ENCODE measurements at regions not wholly inside any gene's neighbourhood (a gene's known extent, or its start where the extent isn't known, plus 50 kb on each side); places are given as distances from the start of the nearest gene placed in this dataset.

- Histone ChIP-seq H3K4me3 (ENCODE audit: low read depth in 1 of 2, low read length in 2 of 2) (no peak overlapping the region), H3K27ac (ENCODE audit: low read length) (no peak overlapping the region), H3K4me1 (ENCODE audit: control insufficient read depth in 1 of 2, insufficient read depth in 2 of 2, low read length in 2 of 2) (no peaks in the 10 kb centered on the region), H3K36me3 (ENCODE audit: control insufficient read depth in 1 of 2, insufficient read depth in 2 of 2, low read length in 2 of 2) (no peaks in the 10 kb centered on the region), H3K9me3 (ENCODE audit: control insufficient read depth in 1 of 2, low read length in 2 of 2) (peaks cover 4 to 18% of the 10 kb centered on the region in 2 donors), H3K27me3 (ENCODE audit: low read depth, low read length) (no peaks in the 10 kb centered on the region)
These were observed 1019.8 kb downstream of the GALC start for GRCh38 chr14:86973177-86973576.

DNA sequence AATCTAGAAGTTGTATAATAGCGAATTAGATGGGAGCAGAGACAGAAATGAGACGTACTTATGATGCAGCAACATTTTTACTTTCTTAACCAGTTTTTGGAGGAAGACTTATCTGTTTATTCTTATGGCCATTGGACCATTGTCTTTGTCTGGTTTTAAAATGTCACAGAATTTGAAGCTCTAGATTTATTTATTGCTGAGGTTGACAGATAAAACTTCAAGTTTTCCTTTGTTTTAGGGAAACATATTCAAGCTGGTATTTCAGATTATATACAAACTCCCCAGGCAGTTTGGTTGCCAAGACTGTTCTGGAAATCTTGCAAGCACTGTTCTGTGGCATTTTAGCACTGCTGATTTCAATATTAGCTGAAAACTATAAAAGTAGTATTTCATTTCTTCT lies 1021.7 kb downstream of the GALC start:
- H3K27me3 ChIP-seq (ENCODE audit: low read depth, low read length) = no peaks in the 10 kb centered on the region
- no peak overlapping the region for H3K4me3 ChIP-seq (ENCODE audit: low read depth in 1 of 2, low read length in 2 of 2)
- no peaks in the 10 kb centered on the region for H3K36me3 ChIP-seq (ENCODE audit: control insufficient read depth in 1 of 2, insufficient read depth in 2 of 2, low read length in 2 of 2)
- peaks cover 4 to 15% of the 10 kb centered on the region in 2 donors for H3K9me3 ChIP-seq (ENCODE audit: control insufficient read depth in 1 of 2, low read length in 2 of 2)
- no peak overlapping the region for H3K27ac ChIP-seq (ENCODE audit: low read length)
- H3K4me1 ChIP-seq (ENCODE audit: control insufficient read depth in 1 of 2, insufficient read depth in 2 of 2, low read length in 2 of 2) = no peaks in the 10 kb centered on the region

DNA sequence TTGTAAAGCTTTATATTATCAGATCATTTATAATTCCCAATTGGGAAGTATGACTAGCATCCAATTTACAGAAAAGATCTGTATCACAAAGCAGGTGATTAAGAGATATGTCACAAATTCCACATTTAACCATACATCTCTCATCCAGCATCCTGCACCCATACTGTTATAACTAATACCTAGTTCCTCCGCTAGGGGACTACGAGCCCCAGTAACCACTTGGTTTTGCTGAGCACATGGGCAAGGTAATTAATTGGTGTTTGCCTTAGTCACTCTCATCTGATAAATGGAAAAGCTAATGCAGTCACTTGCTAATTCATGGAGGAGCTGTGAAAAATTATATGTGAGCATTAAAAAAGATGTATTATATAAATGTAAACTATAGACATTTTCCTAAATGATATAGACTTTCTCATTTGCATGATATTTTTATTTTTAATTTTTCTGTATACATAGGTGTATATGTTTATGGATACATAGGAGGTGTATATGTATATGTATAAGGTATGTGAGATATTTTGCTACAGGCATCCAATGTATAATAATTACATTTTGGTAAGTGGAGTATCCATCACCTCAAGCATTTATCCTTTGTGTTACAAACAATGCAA lies 1031.8 kb downstream of the GALC start:
- Histone ChIP-seq H3K27ac (ENCODE audit: low read length) (no peak overlapping the region), H3K36me3 (ENCODE audit: control insufficient read depth in 1 of 2, insufficient read depth in 2 of 2, low read length in 2 of 2) (no peaks in the 10 kb centered on the region), H3K9me3 (ENCODE audit: control insufficient read depth in 1 of 2, low read length in 2 of 2) (peaks cover 0 to 8% of the 10 kb centered on the region in 2 donors), H3K4me3 (ENCODE audit: low read depth in 1 of 2, low read length in 2 of 2) (no peak overlapping the region), H3K27me3 (ENCODE audit: low read depth, low read length) (no peaks in the 10 kb centered on the region), H3K4me1 (ENCODE audit: control insufficient read depth in 1 of 2, insufficient read depth in 2 of 2, low read length in 2 of 2) (no peaks in the 10 kb centered on the region)

GRCh38 chr14:86955771-86956354 lies 1037.1 kb downstream of the GALC start:
- Histone ChIP-seq H3K4me3 (ENCODE audit: low read depth in 1 of 2, low read length in 2 of 2) (no peak overlapping the region), H3K4me1 (ENCODE audit: control insufficient read depth in 1 of 2, insufficient read depth in 2 of 2, low read length in 2 of 2) (no peaks in the 10 kb centered on the region), H3K27ac (ENCODE audit: low read length) (no peak overlapping the region), H3K27me3 (ENCODE audit: low read depth, low read length) (no peaks in the 10 kb centered on the region), H3K36me3 (ENCODE audit: control insufficient read depth in 1 of 2, insufficient read depth in 2 of 2, low read length in 2 of 2) (no peaks in the 10 kb centered on the region), H3K9me3 (ENCODE audit: control insufficient read depth in 1 of 2, low read length in 2 of 2) (no peaks in the 10 kb centered on the region)

- Histone ChIP-seq H3K36me3 (ENCODE audit: control insufficient read depth in 1 of 2, insufficient read depth in 2 of 2, low read length in 2 of 2) (no peaks in the 10 kb centered on the region), H3K27me3 (ENCODE audit: low read depth, low read length) (no peaks in the 10 kb centered on the region), H3K9me3 (ENCODE audit: control insufficient read depth in 1 of 2, low read length in 2 of 2) (no peaks in the 10 kb centered on the region), H3K4me3 (ENCODE audit: low read depth in 1 of 2, low read length in 2 of 2) (no peak overlapping the region), H3K27ac (ENCODE audit: low read length) (no peak overlapping the region), H3K4me1 (ENCODE audit: control insufficient read depth in 1 of 2, insufficient read depth in 2 of 2, low read length in 2 of 2) (no peaks in the 10 kb centered on the region)
These were observed 1038.4 kb downstream of the GALC start for GRCh38 chr14:86954623-86955022.

GRCh38 chr14:86946446-86946845 lies 1046.5 kb downstream of the GALC start:
- no peak overlapping the region for H3K27ac ChIP-seq (ENCODE audit: low read length)
- no peaks in the 10 kb centered on the region for H3K4me1 ChIP-seq (ENCODE audit: control insufficient read depth in 1 of 2, insufficient read depth in 2 of 2, low read length in 2 of 2)
- H3K9me3 ChIP-seq (ENCODE audit: control insufficient read depth in 1 of 2, low read length in 2 of 2) = no peaks in the 10 kb centered on the region
- H3K4me3 ChIP-seq (ENCODE audit: low read depth in 1 of 2, low read length in 2 of 2) = no peak overlapping the region
- H3K36me3 ChIP-seq (ENCODE audit: control insufficient read depth in 1 of 2, insufficient read depth in 2 of 2, low read length in 2 of 2) = no peaks in the 10 kb centered on the region
- no peaks in the 10 kb centered on the region for H3K27me3 ChIP-seq (ENCODE audit: low read depth, low read length)

DNA sequence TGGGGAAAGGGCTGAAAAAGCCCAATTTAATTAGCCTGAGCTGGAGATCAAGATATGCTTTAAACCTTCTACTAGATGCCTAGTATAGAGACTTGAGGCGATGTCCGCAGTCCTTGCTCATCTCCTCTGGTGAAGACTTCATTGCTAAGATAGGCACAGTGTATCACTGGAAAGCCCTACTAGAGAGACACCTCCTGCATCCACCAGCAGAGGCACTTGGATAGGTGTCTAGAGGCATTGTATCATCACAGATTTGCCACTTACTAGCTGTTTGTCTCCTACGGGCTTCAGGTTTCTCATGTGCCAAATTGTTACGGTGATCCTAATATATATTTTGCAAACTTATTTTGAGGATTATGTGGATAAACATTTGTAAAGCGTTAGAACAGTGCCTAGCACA lies 1048.5 kb downstream of the GALC start:
- no peak overlapping the region for H3K4me3 ChIP-seq (ENCODE audit: low read depth in 1 of 2, low read length in 2 of 2)
- no peak overlapping the region for H3K27ac ChIP-seq (ENCODE audit: low read length)
- H3K4me1 ChIP-seq (ENCODE audit: control insufficient read depth in 1 of 2, insufficient read depth in 2 of 2, low read length in 2 of 2) = no peaks in the 10 kb centered on the region
- no peaks in the 10 kb centered on the region for H3K36me3 ChIP-seq (ENCODE audit: control insufficient read depth in 1 of 2, insufficient read depth in 2 of 2, low read length in 2 of 2)
- H3K9me3 ChIP-seq (ENCODE audit: control insufficient read depth in 1 of 2, low read length in 2 of 2) = no peaks in the 10 kb centered on the region
- H3K27me3 ChIP-seq (ENCODE audit: low read depth, low read length) = no peaks in the 10 kb centered on the region

GRCh38 chr14:86943391-86944365 lies 1049.3 kb downstream of the GALC start:
- H3K27ac ChIP-seq (ENCODE audit: low read length) = no peak overlapping the region
- no peaks in the 10 kb centered on the region for H3K4me1 ChIP-seq (ENCODE audit: control insufficient read depth in 1 of 2, insufficient read depth in 2 of 2, low read length in 2 of 2)
- no peak overlapping the region for H3K4me3 ChIP-seq (ENCODE audit: low read depth in 1 of 2, low read length in 2 of 2)
- no peaks in the 10 kb centered on the region for H3K9me3 ChIP-seq (ENCODE audit: control insufficient read depth in 1 of 2, low read length in 2 of 2)
- no peaks in the 10 kb centered on the region for H3K36me3 ChIP-seq (ENCODE audit: control insufficient read depth in 1 of 2, insufficient read depth in 2 of 2, low read length in 2 of 2)
- H3K27me3 ChIP-seq (ENCODE audit: low read depth, low read length) = no peaks in the 10 kb centered on the region

DNA sequence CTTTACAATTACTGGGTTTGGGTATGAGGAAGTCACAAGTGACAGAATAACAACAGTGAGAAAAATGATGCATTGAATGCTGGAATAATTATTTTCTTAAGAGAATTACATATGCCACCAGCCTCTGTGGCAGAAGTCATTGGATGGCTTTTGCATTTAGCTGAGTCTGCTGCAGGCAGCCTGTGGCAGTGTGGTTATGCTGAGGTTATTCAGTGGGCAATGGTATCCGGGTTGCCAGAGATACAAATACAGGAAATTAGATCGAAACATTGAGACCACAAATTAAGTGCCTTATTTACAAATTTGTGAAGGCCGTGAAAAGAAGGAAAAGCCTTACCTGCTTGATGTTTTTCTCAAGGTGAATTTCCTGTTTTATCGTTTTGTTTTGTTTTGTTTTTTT lies 1050.0 kb downstream of the GALC start:
- no peak overlapping the region for H3K27ac ChIP-seq (ENCODE audit: low read length)
- H3K27me3 ChIP-seq (ENCODE audit: low read depth, low read length) = no peaks in the 10 kb centered on the region
- no peaks in the 10 kb centered on the region for H3K36me3 ChIP-seq (ENCODE audit: control insufficient read depth in 1 of 2, insufficient read depth in 2 of 2, low read length in 2 of 2)
- H3K4me1 ChIP-seq (ENCODE audit: control insufficient read depth in 1 of 2, insufficient read depth in 2 of 2, low read length in 2 of 2) = no peaks in the 10 kb centered on the region
- no peak overlapping the region for H3K4me3 ChIP-seq (ENCODE audit: low read depth in 1 of 2, low read length in 2 of 2)
- no peaks in the 10 kb centered on the region for H3K9me3 ChIP-seq (ENCODE audit: control insufficient read depth in 1 of 2, low read length in 2 of 2)

GRCh38 chr14:86940106-86940505 lies 1052.9 kb downstream of the GALC start:
- Histone ChIP-seq H3K27me3 (ENCODE audit: low read depth, low read length) (no peaks in the 10 kb centered on the region), H3K9me3 (ENCODE audit: control insufficient read depth in 1 of 2, low read length in 2 of 2) (no peaks in the 10 kb centered on the region), H3K4me1 (ENCODE audit: control insufficient read depth in 1 of 2, insufficient read depth in 2 of 2, low read length in 2 of 2) (no peaks in the 10 kb centered on the region), H3K4me3 (ENCODE audit: low read depth in 1 of 2, low read length in 2 of 2) (no peak overlapping the region), H3K36me3 (ENCODE audit: control insufficient read depth in 1 of 2, insufficient read depth in 2 of 2, low read length in 2 of 2) (no peaks in the 10 kb centered on the region), H3K27ac (ENCODE audit: low read length) (no peak overlapping the region)

DNA sequence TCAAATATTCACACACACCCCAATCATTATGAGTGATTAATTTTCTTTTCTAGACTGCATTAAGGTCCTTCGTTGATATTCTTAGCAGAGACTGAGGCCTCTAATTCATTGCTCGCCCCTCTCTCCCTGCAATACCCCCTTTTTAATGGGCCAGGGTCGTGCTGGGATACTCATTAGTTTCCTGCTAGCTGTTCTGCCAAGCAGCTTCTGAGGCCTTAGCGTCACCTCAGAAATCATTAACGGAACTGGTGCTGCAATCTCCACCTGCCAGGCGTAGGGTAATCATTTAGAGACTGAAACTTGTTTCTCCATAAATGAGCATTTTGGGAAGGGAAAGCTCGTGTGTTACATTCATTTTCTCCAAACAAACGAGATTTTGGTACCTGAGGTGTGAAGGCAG lies 1054.7 kb downstream of the GALC start:
- no peaks in the 10 kb centered on the region for H3K27me3 ChIP-seq (ENCODE audit: low read depth, low read length)
- H3K4me3 ChIP-seq (ENCODE audit: low read depth in 1 of 2, low read length in 2 of 2) = no peak overlapping the region
- no peak overlapping the region for H3K27ac ChIP-seq (ENCODE audit: low read length)
- H3K4me1 ChIP-seq (ENCODE audit: control insufficient read depth in 1 of 2, insufficient read depth in 2 of 2, low read length in 2 of 2) = no peaks in the 10 kb centered on the region
- H3K36me3 ChIP-seq (ENCODE audit: control insufficient read depth in 1 of 2, insufficient read depth in 2 of 2, low read length in 2 of 2) = no peaks in the 10 kb centered on the region
- no peaks in the 10 kb centered on the region for H3K9me3 ChIP-seq (ENCODE audit: control insufficient read depth in 1 of 2, low read length in 2 of 2)

Data from muscle layer of duodenum (tissue), 2 donors.